ENCODE measurements at regions not wholly inside any gene's neighbourhood (a gene's known extent, or its start where the extent isn't known, plus 50 kb on each side); places are given as distances from the start of the nearest gene placed in this dataset.

DNA sequence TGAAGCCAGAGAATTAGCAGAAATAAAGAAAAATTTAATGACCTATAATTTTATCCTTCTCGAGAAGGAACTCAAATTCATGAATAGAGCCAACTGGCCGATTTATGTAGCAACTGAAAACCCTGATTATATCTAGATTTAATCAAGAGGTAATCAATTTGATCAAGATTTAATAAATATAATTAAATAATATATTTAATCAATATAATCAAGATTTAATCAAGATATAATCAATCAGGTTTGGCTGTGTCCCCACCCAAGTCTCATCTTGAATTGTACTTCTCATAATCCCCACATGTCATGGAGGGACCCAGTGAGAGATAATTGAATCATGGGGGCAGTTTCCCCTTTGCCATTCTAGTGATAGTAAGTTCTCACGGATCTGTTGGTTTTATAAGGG is 181.2 kb upstream of the CDIN1 start:
- TF ChIP-seq, protein P1, sequence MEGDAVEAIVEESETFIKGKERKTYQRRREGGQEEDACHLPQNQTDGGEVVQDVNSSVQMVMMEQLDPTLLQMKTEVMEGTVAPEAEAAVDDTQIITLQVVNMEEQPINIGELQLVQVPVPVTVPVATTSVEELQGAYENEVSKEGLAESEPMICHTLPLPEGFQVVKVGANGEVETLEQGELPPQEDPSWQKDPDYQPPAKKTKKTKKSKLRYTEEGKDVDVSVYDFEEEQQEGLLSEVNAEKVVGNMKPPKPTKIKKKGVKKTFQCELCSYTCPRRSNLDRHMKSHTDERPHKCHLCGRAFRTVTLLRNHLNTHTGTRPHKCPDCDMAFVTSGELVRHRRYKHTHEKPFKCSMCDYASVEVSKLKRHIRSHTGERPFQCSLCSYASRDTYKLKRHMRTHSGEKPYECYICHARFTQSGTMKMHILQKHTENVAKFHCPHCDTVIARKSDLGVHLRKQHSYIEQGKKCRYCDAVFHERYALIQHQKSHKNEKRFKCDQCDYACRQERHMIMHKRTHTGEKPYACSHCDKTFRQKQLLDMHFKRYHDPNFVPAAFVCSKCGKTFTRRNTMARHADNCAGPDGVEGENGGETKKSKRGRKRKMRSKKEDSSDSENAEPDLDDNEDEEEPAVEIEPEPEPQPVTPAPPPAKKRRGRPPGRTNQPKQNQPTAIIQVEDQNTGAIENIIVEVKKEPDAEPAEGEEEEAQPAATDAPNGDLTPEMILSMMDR (IDR thresholded peaks at IDR 0.05; ENCODE audit: insufficient read depth, low read depth, low read length), result no peak
- TF ChIP-seq EZH2 (IDR thresholded peaks at IDR 0.05; ENCODE audit: insufficient read depth, low read length), result no peak

Data from astrocyte (in vitro differentiated cells and primary cell).